Chondrocyte (in vitro differentiated cells): ENCODE measurements at regions not wholly inside any gene's neighbourhood (a gene's known extent, or its start where the extent isn't known, plus 50 kb on each side); places are given as distances from the start of the nearest gene placed in this dataset.

ENCODE experiments used
- DNase-seq: peaks from one replicate; pipeline ENCODE4 v3.0.0; 2021; ENCODE audit warnings: mixed read lengths, low spot score
- H3K27ac Mint-ChIP-seq: one replicate; pipeline ENCODE4 v1.8.0; 2021; ENCODE audit warnings: mild to moderate bottlenecking, moderate library complexity, mixed read lengths; ENCODE audit not compliant: unreplicated experiment
- H3K27me3 Mint-ChIP-seq: 2 replicates; pipeline ENCODE4 v1.8.0; 2021; ENCODE audit warnings: low read depth, mixed read lengths
- H3K36me3 Mint-ChIP-seq: 2 replicates; pipeline ENCODE4 v1.8.0; 2021; ENCODE audit warnings: low read depth, mixed read lengths
- H3K4me1 Mint-ChIP-seq: 2 replicates; pipeline ENCODE4 v1.8.0; 2021; ENCODE audit warnings: low read depth, mild to moderate bottlenecking, mixed read lengths
- H3K4me3 Mint-ChIP-seq: one replicate; pipeline ENCODE4 v1.8.0; 2021; ENCODE audit warnings: mild to moderate bottlenecking, moderate library complexity, mixed read lengths; ENCODE audit not compliant: unreplicated experiment
- H3K9me3 Mint-ChIP-seq: 2 replicates; pipeline ENCODE4 v1.8.0; 2021; ENCODE audit warnings: low read depth, mixed read lengths
- TF ChIP-seq, protein P1 (sequence below): fragments of 200-600 bp; sonication (generic); IDR thresholded peaks from 2 replicates; pipeline ENCODE4 v1.5.0; 2021; ENCODE audit warnings: antibody characterized with exemption, mild to moderate bottlenecking, moderate library complexity

DNA sequence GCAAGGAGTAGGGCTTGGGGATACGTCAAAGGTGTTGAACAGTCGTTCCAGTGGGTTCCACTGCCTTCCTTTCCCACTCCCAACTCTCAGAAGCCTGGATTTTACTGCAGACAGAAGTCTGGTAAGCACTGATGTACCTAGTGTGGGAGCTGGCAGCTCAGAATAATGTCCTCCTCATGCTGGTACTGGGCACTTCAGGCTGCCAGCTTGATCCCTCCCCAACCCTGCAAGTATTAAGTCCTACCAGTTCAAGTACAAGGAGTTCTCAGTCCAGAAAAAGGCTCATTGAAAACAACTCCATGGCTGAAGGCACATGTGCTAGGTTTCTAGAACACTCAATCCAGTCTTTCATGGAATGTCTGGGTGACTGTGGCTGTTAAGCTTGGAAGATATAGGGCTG lies 304.3 kb downstream of the NUAK1 start:
- Mint-ChIP-seq H3K4me3 (no peak overlapping the region), H3K27ac (no peak overlapping the region), H3K9me3 (no peaks in the 10 kb centered on the region), H3K27me3 (no peaks in the 10 kb centered on the region), H3K36me3 (peaks cover 3% of the 10 kb centered on the region), H3K4me1 (peaks cover 4% of the 10 kb centered on the region)
- DNase-seq, result no peak
- TF ChIP-seq, protein P1, sequence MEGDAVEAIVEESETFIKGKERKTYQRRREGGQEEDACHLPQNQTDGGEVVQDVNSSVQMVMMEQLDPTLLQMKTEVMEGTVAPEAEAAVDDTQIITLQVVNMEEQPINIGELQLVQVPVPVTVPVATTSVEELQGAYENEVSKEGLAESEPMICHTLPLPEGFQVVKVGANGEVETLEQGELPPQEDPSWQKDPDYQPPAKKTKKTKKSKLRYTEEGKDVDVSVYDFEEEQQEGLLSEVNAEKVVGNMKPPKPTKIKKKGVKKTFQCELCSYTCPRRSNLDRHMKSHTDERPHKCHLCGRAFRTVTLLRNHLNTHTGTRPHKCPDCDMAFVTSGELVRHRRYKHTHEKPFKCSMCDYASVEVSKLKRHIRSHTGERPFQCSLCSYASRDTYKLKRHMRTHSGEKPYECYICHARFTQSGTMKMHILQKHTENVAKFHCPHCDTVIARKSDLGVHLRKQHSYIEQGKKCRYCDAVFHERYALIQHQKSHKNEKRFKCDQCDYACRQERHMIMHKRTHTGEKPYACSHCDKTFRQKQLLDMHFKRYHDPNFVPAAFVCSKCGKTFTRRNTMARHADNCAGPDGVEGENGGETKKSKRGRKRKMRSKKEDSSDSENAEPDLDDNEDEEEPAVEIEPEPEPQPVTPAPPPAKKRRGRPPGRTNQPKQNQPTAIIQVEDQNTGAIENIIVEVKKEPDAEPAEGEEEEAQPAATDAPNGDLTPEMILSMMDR, result no peak

DNA sequence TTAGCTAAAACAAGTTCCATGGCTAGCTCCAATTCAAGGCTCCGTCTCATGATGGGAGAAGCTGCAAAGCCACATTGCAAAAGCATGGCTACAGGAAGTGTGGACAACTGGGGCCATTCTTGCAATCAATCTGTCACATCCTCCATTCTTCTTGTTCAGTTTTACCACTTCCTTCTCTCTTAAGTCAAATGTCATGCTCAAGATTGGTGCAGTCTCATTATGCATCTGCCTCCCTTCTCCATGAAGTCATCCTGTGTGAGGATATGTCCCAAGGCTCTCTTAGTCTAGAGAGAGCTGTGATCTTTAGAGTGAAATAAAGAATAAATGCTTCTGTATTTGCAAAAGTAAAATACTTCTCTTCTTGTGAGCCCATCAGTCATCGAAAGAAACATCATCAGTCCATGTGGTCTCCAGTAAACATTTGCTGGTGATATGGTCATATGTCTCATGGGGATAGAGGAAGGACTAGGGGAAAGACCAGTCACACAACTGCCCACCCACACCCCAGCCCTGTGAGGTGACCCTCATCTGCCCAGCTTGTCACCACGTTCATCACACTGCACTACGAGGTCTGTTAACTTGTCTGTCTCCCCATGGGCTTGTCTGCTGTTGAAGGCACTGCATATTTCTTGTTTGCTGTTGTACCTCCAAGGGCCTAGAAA lies 303.0 kb downstream of the NUAK1 start:
- H3K9me3 Mint-ChIP-seq, result no peaks in the 10 kb centered on the region
- peaks cover 3% of the 10 kb centered on the region for H3K36me3 Mint-ChIP-seq
- no peak overlapping the region for H3K4me3 Mint-ChIP-seq
- H3K4me1 Mint-ChIP-seq, result peaks cover 4% of the 10 kb centered on the region
- H3K27ac Mint-ChIP-seq, result no peak overlapping the region
- no peaks in the 10 kb centered on the region for H3K27me3 Mint-ChIP-seq
- TF ChIP-seq, protein P1, result no peak
- no peak for DNase-seq

DNA sequence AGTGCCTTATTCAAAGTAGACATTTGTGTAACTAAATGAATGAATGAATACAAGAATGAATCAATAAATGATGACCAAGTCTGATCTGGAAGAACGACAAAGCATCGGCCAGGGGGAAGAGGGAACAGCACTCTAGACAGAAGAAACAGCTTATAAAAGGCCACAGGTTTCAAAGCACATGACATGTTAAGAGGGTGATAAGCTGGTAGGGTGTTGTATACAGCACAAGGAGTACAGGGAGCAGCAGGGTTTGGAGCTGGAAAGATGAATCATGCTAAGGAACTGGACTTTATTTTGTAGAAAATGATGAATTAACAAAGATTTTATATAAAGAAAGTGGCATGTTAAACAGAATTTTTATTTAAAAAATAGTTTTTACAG lies 302.5 kb downstream of the NUAK1 start:
- Mint-ChIP-seq H3K4me3 (no peak overlapping the region), H3K27ac (no peak overlapping the region), H3K9me3 (no peaks in the 10 kb centered on the region), H3K27me3 (no peaks in the 10 kb centered on the region), H3K36me3 (peaks cover 3% of the 10 kb centered on the region), H3K4me1 (peaks cover 4% of the 10 kb centered on the region)
- DNase-seq, result no peak
- TF ChIP-seq, protein P1, result no peak

DNA sequence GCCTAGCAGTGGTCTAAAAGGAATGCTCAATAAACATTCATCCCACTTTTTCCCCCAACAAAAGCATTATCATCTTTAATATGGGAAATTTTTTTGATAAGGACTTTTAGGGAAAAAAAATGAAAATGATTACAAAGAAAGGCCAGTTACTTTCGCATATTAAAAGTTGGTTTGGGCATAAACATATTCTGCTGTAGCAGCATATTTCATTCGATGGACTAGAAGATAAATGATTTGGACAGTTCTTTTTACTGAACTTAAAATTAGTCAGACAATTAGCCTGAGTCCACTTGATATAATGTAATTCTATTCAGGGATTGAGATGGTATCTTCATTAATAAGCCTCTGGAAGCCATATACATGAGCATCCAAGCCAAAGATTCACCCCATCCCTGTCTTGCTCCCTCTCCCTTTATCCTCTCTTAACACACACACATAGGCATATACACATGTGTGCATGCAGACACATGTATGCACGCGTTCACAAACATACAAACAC lies 299.1 kb downstream of the NUAK1 start:
- TF ChIP-seq, protein P1, result no peak
- no peak for DNase-seq
- Mint-ChIP-seq H3K9me3 (no peaks in the 10 kb centered on the region), H3K4me3 (no peak overlapping the region), H3K4me1 (peaks cover 25% of the 10 kb centered on the region), H3K36me3 (peaks cover 3% of the 10 kb centered on the region), H3K27ac (no peak overlapping the region), H3K27me3 (no peaks in the 10 kb centered on the region)

DNA sequence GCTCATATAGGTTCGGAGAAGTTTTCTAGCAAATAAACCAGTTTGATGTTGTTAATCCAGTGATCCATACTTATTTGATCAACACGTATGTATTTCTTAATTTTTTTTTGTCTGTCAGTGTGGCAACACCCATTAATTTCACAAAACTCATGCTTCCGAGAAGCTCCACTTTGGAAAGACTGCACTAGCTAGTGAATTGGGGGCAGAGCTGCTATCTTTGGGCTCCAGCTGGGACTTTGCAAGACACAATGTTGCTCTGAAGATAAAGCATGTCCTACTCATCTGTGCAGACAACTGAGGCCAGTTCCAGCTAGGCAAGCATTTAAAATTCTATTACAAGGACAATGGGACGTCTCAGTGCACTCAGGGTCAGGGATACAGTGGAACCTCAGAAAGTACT lies 298.4 kb downstream of the NUAK1 start:
- DNase-seq, result no peak
- no peaks in the 10 kb centered on the region for H3K27me3 Mint-ChIP-seq
- TF ChIP-seq, protein P1, result no peak
- no peak overlapping the region for H3K27ac Mint-ChIP-seq
- H3K9me3 Mint-ChIP-seq, result no peaks in the 10 kb centered on the region
- no peak overlapping the region for H3K4me3 Mint-ChIP-seq
- H3K36me3 Mint-ChIP-seq, result peaks cover 3% of the 10 kb centered on the region
- peaks cover 29% of the 10 kb centered on the region for H3K4me1 Mint-ChIP-seq
